GM18499 (cell line): ENCODE measurements at regions not wholly inside any gene's neighbourhood (a gene's known extent, or its start where the extent isn't known, plus 50 kb on each side); places are given as distances from the start of the nearest gene placed in this dataset.
"Not testable (repeated sequence)": the region's sequence is repeated elsewhere in the genome, so short reads cannot be mapped to it uniquely, and the experiment has no call there.

Experiments
- ATAC-seq: cut with Tn5 transposase; IDR thresholded peaks from one replicate; pipeline ENCODE4 v1.9.1; 2021; ENCODE audit warnings: moderate number of reproducible peaks; ENCODE audit not compliant: insufficient read depth, unreplicated experiment

GRCh38 chr2:13725945-13726344 is 906.6 kb upstream of the LRATD1 start:
- ATAC-seq, result no peak

- ATAC-seq, result no peak
Measured at GRCh38 chr2:13745330-13745729, 887.2 kb upstream of the LRATD1 start.

GRCh38 chr2:13751955-13752354 is 880.6 kb upstream of the LRATD1 start:
- ATAC-seq, result no peak

GRCh38 chr2:13758412-13758811 is 874.1 kb upstream of the LRATD1 start:
- ATAC-seq, result no peak

- ATAC-seq, result no peak
Measured at GRCh38 chr2:13768274-13768673, 864.2 kb upstream of the LRATD1 start.

GRCh38 chr2:13770279-13770678 is 862.2 kb upstream of the LRATD1 start:
- no peak for ATAC-seq

- no peak for ATAC-seq
Measured at GRCh38 chr2:13779996-13780395, 852.5 kb upstream of the LRATD1 start.

- no peak for ATAC-seq
Measured at GRCh38 chr2:13791019-13791547, 841.4 kb upstream of the LRATD1 start.

- no peak for ATAC-seq
Measured at GRCh38 chr2:13806539-13806938, 826.0 kb upstream of the LRATD1 start.

- no peak for ATAC-seq
Measured at GRCh38 chr2:13813236-13813635, 819.3 kb upstream of the LRATD1 start.

GRCh38 chr2:13818002-13818401 is 814.5 kb upstream of the LRATD1 start:
- ATAC-seq, result no peak

- no peak for ATAC-seq
Measured at GRCh38 chr2:13819896-13820295, 812.6 kb upstream of the LRATD1 start.

GRCh38 chr2:13821255-13821880 is 811.1 kb upstream of the LRATD1 start:
- ATAC-seq, result no peak

GRCh38 chr2:13822365-13822764 is 810.2 kb upstream of the LRATD1 start:
- no peak for ATAC-seq

- ATAC-seq, result no peak
Measured at GRCh38 chr2:13826314-13826853, 806.1 kb upstream of the LRATD1 start.

GRCh38 chr2:13858626-13859025 is 773.9 kb upstream of the LRATD1 start:
- ATAC-seq, result no peak

GRCh38 chr2:13868275-13868674 is 764.2 kb upstream of the LRATD1 start:
- ATAC-seq, result not testable (repeated sequence)

GRCh38 chr2:13876491-13877037 is 756.0 kb upstream of the LRATD1 start:
- ATAC-seq, result no peak

- no peak for ATAC-seq
Measured at GRCh38 chr2:13877571-13877970, 754.9 kb upstream of the LRATD1 start.

- no peak for ATAC-seq
Measured at GRCh38 chr2:13884291-13884976, 748.1 kb upstream of the LRATD1 start.

- no peak for ATAC-seq
Measured at GRCh38 chr2:13901526-13901925, 731.0 kb upstream of the LRATD1 start.
